ENCODE measurements at regions not wholly inside any gene's neighbourhood (a gene's known extent, or its start where the extent isn't known, plus 50 kb on each side); places are given as distances from the start of the nearest gene placed in this dataset.

DNA sequence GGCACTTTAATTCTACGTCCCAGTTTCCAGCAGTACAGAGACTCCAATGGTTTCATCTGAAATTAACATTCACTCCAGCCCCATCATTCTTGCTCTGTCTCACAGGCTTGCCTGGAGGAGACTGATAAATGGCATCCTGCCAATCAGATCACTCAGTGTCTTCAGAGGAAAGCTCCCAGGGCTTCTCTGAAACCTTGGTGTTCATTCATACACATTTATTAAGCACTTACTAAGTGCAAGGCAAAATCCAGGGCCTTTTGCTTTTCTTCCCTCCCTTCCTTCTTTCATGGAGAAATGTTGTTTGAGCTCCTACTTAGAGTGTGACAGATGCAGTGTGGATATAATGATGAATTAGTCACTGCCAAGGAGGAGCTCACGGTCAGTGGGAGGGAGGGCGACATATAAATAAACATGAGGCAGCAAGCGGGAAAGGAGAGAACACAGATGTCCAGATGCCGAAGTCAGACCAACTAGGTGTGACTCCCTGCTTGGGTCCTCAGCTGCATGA, 106.7 kb upstream of the DTNBP1 start:
- TF ChIP-seq CTCF (IDR thresholded peaks at IDR 0.05), result no peak
- no peak for TF ChIP-seq POLR2A (IDR thresholded peaks at IDR 0.05)
- no peak for TF ChIP-seq POLR2AphosphoS5 (IDR thresholded peaks at IDR 0.05)

Measured in stomach (tissue), 4 donors.